HG02678 (cell line): ENCODE measurements at regions not wholly inside any gene's neighbourhood (a gene's known extent, or its start where the extent isn't known, plus 50 kb on each side); places are given as distances from the start of the nearest gene placed in this dataset.

Experiments
- ATAC-seq: cut with Tn5 transposase; IDR thresholded peaks from one replicate; pipeline ENCODE4 v1.9.1; 2021; ENCODE audit warnings: mild to moderate bottlenecking, moderate library complexity; ENCODE audit not compliant: unreplicated experiment

GRCh38 chr13:107291875-107292274 is 723.9 kb upstream of the ARGLU1 start:
- no peak for ATAC-seq

GRCh38 chr13:107289540-107289939 is 721.6 kb upstream of the ARGLU1 start:
- no peak for ATAC-seq

- no peak for ATAC-seq
These were observed 716.2 kb upstream of the ARGLU1 start for GRCh38 chr13:107284173-107284572.

- no peak for ATAC-seq
These were observed 710.0 kb upstream of the ARGLU1 start for GRCh38 chr13:107277911-107278310.

GRCh38 chr13:107276936-107277335 is 709.0 kb upstream of the ARGLU1 start:
- no peak for ATAC-seq

- ATAC-seq, result no peak
These were observed 708.1 kb upstream of the ARGLU1 start for GRCh38 chr13:107275945-107276614.

GRCh38 chr13:107275312-107275711 is 707.4 kb upstream of the ARGLU1 start:
- ATAC-seq, result no peak

GRCh38 chr13:107271227-107271626 is 703.3 kb upstream of the ARGLU1 start:
- no peak for ATAC-seq

GRCh38 chr13:107266657-107267056 is 698.7 kb upstream of the ARGLU1 start:
- no peak for ATAC-seq

GRCh38 chr13:107258599-107259187 is 690.8 kb upstream of the ARGLU1 start:
- ATAC-seq, result no peak

GRCh38 chr13:107254392-107254791 is 686.5 kb upstream of the ARGLU1 start:
- ATAC-seq, result no peak

GRCh38 chr13:107252428-107252827 is 684.5 kb upstream of the ARGLU1 start:
- no peak for ATAC-seq

GRCh38 chr13:107252021-107252420 is 684.1 kb upstream of the ARGLU1 start:
- no peak for ATAC-seq

- no peak for ATAC-seq
These were observed 683.4 kb upstream of the ARGLU1 start for GRCh38 chr13:107251341-107251740.

GRCh38 chr13:107250628-107251027 is 682.7 kb upstream of the ARGLU1 start:
- ATAC-seq, result no peak

- ATAC-seq, result no peak
These were observed 676.3 kb upstream of the ARGLU1 start for GRCh38 chr13:107244241-107244640.

- no peak for ATAC-seq
These were observed 674.2 kb upstream of the ARGLU1 start for GRCh38 chr13:107242138-107242537.

- ATAC-seq, result no peak
These were observed 673.4 kb upstream of the ARGLU1 start for GRCh38 chr13:107241381-107241780.

GRCh38 chr13:107239213-107239612 is 671.3 kb upstream of the ARGLU1 start:
- ATAC-seq, result no peak

- no peak for ATAC-seq
These were observed 670.5 kb upstream of the ARGLU1 start for GRCh38 chr13:107238262-107238981.

GRCh38 chr13:107234319-107235073 is 666.6 kb upstream of the ARGLU1 start:
- ATAC-seq, result no peak
